Activated CD4-positive, alpha-beta T cell treated with anti-CD3 and anti-CD28 coated beads, Interleukin-2, amount 50 U/mL, for 16 hours (primary cell): ENCODE measurements at regions not wholly inside any gene's neighbourhood (a gene's known extent, or its start where the extent isn't known, plus 50 kb on each side); places are given as distances from the start of the nearest gene placed in this dataset.

Experiments used
- DNase-seq: peaks from one replicate; pipeline ENCODE4 v3.0.0-alpha.2; 2020

- no peak for DNase-seq
Observed at GRCh38 chr16:52633230-52633629, 86.3 kb upstream of the TOX3 start.

- no peak for DNase-seq
Observed at GRCh38 chr16:52631711-52632110, 84.8 kb upstream of the TOX3 start.

- DNase-seq, result no peak
Observed at GRCh38 chr16:52630711-52631110, 83.8 kb upstream of the TOX3 start.

- DNase-seq, result no peak
Observed at GRCh38 chr16:52629296-52629695, 82.4 kb upstream of the TOX3 start.

- no peak for DNase-seq
Observed at GRCh38 chr16:52624891-52625290, 77.9 kb upstream of the TOX3 start.

- DNase-seq, result no peak
Observed at GRCh38 chr16:52621651-52622050, 74.7 kb upstream of the TOX3 start.

- DNase-seq, result no peak
Observed at GRCh38 chr16:52618753-52619497, 72.0 kb upstream of the TOX3 start.

GRCh38 chr16:52617591-52617990, 70.6 kb upstream of the TOX3 start:
- DNase-seq, result no peak

GRCh38 chr16:52613508-52613907, 66.6 kb upstream of the TOX3 start:
- DNase-seq, result no peak

GRCh38 chr16:52611817-52612673, 65.1 kb upstream of the TOX3 start:
- no peak for DNase-seq

- no peak for DNase-seq
Observed at GRCh38 chr16:52603015-52603414, 56.1 kb upstream of the TOX3 start.

GRCh38 chr16:52597772-52598483, 51.0 kb upstream of the TOX3 start:
- no peak for DNase-seq

- no peak for DNase-seq
Observed at GRCh38 chr16:52597073-52597771, 50.3 kb upstream of the TOX3 start.
